Left ventricle myocardium superior (tissue), 1 donor: ENCODE measurements at regions not wholly inside any gene's neighbourhood (a gene's known extent, or its start where the extent isn't known, plus 50 kb on each side); places are given as distances from the start of the nearest gene placed in this dataset.
A peak's percentile ranks its signal among the peaks of the same experiment; 100 is the strongest.

ENCODE experiments used
- ATAC-seq: fragments of 200-7000 bp; cut with Tn5 transposase; one replicate; pipeline ENCODE4 v1.9.1; 2020; ENCODE audit warnings: mild to moderate bottlenecking, moderate library complexity
- DNase-seq: peaks from one replicate; pipeline ENCODE4 v3.0.0-alpha.2; 2020
- intact Hi-C: fragments of 100-400 bp; cut with micrococcal nuclease; formaldehyde crosslinking; loops from one replicate; pipeline ENCODE4 v1.11.0; 2022
- donor health status: DM: no; HTN: yes; CAD: no; lungs with severe emphysema.

DNA sequence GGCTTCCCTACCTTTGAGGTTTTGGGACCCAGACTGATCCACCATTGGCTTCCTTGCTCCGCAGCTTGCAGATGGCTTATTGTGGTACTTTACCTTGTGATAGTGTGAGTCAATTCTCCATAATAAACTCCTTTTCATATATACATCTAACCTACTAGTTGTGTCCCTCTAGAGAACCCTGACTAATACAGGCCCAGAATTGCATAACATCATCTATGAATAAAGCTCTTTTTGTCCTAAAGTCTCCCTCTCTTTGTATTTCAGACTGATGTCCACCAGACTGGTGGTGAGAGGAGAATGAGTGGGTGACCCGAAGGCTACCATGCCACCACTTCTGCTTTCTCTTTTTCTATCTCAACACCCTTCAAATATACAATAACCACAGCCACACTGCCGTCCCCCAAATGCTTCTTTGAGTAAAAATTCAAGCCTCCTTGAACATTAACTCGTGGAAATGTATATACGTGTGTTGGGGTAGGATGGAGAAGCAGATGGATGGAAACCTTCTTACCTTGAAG is 265.7 kb downstream of the PTBP2 start:
- DNase-seq (no peak), ATAC-seq (no peak)
- intact Hi-C loops = no loop called here

DNA sequence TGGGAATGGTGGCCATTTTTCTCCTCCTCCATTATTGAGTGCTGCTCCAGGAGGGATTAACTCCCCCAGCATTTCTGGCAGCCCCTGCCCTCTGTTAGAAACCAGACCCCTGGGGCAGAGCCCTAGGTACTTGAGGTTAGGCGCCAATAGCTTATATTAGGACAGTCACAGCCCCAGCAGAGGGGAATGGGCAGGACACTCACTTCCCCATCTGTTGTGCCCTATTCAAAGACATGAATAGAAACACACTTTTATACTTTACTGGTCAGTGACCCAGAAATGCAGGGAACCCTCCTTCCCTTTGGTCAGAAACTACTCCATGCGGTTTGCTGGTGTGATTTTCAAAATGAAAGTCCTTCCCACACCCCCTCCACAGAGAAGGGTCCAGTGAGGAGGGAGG is 267.7 kb downstream of the PTBP2 start:
- ATAC-seq (no peak), DNase-seq (no peak)
- intact Hi-C loops = no loop called here

DNA sequence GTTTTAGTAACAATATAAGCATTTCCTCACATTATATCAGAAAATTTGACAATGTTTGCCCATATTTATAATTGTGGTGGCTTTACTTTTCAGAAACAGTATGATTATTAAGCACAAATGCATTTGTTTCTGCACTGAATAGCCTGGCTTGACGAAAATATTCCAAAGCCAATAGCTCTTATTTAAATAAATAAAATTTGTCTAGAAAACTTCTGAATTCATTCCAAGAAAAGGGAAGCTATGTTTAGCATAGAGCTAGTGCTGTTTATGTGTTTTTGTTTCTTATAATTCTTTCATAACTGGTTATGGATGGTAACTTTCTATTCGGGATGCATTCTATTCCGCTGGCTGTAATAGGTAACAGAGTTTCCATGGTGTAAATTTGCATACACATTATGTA is 268.6 kb downstream of the PTBP2 start:
- no peak for DNase-seq
- ATAC-seq = no peak
- intact Hi-C loops = no loop called here

- ATAC-seq = no peak
- intact Hi-C loops = no loop called here
- DNase-seq = no peak
Observed at GRCh38 chr1:96991261-96991660, 269.7 kb downstream of the PTBP2 start.

GRCh38 chr1:96992871-96993270 is 271.3 kb downstream of the PTBP2 start:
- intact Hi-C loops = no loop called here
- ATAC-seq (no peak), DNase-seq (no peak)

DNA sequence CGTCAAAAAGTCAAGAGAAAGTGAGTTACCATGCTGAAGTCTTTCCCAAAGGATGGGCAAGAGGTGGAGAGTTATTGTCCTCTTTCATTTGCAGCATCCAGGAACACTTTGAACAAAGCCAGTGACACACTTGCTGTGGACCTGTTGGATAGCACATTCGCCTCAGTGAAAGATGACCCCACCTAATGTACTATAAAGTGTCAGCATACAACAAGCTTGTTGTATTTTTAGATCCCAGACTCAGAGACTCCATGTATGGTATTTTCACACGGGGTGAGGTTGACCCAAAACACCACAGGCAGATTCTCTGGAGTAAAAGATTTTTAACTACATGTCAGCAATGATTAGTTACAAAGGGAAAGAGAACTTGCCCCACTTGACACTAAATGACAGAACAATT is 273.8 kb downstream of the PTBP2 start:
- ATAC-seq (peak; percentile 17), DNase-seq (no peak)
- intact Hi-C loops = no loop called here

GRCh38 chr1:96996001-96996400 is 274.4 kb downstream of the PTBP2 start:
- ATAC-seq = no peak
- DNase-seq = no peak
- intact Hi-C loops = no loop called here

- DNase-seq (no peak), ATAC-seq (no peak)
- intact Hi-C loops = no loop called here
Observed at GRCh38 chr1:96997717-96998116, 276.1 kb downstream of the PTBP2 start.

GRCh38 chr1:96998466-96998865 is 276.9 kb downstream of the PTBP2 start:
- intact Hi-C loops = no loop called here
- ATAC-seq (no peak), DNase-seq (no peak)

DNA sequence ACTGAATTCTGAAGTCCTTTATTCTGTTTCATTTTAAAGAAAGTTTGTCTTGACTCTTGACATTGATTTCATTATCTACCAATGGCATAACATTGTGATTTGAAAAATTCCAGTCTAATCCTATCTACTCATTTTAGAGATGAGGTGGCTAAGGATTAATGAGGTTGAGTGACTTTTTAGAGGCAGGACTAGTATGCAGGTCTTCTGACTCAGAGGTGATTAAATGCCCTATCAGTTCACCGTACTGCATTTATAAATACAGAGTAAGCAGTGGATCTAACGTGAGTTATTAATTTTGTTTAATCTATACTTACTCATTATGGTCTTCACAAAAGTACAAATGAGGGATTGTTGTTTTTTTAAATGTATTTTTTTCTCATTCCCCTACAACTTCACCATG is 277.6 kb downstream of the PTBP2 start:
- DNase-seq (no peak), ATAC-seq (no peak)
- intact Hi-C loops = no loop called here

GRCh38 chr1:97004054-97004453 is 282.5 kb downstream of the PTBP2 start:
- no peak for ATAC-seq
- intact Hi-C loops = no loop called here
- DNase-seq = no peak

DNA sequence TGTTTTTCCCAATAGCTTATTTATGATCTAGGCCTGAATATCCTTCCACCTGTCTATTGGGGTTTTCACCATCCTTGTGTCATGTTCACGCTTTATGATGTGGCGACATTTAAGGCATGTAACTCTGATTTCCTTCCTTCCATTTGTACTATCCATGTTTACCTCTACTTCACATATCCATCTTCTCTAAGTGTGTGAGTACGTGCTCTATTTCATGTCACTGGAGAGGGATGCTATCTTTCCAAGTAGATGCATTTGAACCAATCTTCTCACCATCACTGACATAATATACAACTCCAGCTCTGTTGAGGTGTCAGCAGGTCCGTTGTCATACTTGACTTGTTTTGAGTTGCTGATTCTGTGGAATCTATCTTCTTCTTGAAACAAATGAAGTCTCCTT is 283.2 kb downstream of the PTBP2 start:
- ATAC-seq = no peak
- intact Hi-C loops = no loop called here
- DNase-seq = no peak

DNA sequence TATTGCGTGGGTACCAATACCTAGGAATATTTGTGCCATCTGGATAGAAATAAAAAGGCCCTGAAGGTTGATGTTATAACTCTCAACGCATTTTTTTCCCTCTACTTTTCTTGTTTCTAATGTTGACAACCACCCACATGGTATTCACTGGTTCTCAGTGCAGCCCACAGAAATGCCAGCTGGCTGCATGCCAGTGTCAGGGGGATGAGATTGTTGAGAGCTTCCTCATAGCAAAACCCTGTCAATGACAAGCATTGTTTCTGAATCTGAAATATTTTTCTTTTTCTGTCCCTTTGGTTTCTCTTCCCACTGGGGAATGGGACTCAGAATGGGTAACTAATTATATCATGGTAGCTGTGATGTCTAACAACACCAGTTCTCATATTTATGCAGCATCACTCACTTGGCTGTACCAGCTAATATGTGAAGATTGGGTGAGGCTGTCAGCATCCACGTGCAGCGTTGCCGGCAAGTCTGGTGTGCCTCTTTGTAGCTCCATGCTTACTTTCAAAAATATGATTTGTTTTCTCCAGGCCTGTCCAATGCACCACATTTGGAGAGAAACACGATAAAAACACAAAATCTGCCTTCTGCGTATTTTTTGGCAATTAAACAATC is 284.6 kb downstream of the PTBP2 start:
- ATAC-seq = no peak
- DNase-seq = peak; percentile 35
- intact Hi-C loops = no loop called here

DNA sequence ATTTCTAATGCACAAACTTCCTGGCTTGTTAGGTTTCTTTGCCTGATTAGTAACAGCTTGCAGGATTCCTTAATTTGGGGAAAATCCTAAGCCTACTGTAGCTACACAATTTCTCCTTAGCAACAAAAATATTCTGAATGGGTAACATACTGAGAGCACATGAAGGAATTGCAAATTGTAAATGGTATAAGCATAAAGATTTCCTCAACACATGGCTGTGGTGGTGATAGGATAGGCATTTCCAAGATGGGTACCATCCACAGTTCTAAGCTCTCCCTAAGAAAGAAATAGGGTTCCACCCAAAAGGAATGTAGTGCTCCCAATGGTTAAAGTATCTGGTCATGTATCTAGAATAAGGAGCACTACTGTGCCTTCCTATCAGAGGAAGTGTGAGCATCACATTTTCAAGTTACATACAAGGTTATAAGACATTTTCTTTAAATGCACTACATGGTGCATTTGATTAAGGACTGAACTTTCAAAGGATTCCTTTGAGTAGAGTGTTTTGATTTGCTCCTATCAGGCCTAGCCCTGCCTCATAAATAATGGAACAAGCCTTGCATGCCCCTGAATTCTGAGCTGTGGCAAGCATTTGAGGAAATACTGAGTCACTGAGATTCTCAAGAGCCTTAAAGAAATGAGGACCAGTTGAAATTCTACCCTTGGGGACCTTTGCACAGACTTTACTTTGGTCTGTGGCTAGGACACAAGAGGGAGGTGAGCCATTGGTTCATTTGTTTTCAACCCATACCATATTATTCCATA is 286.4 kb downstream of the PTBP2 start:
- no peak for DNase-seq
- intact Hi-C loops = no loop called here
- no peak for ATAC-seq

- intact Hi-C loops = no loop called here
- ATAC-seq (no peak), DNase-seq (no peak)
Observed at GRCh38 chr1:97010566-97011264, 289.1 kb downstream of the PTBP2 start.

GRCh38 chr1:97013136-97013535 is 291.6 kb downstream of the PTBP2 start:
- intact Hi-C loops = no loop called here
- ATAC-seq (no peak), DNase-seq (no peak)

GRCh38 chr1:97013941-97014340 is 292.4 kb downstream of the PTBP2 start:
- no peak for DNase-seq
- intact Hi-C loops = no loop called here
- ATAC-seq = peak; percentile 71

DNA sequence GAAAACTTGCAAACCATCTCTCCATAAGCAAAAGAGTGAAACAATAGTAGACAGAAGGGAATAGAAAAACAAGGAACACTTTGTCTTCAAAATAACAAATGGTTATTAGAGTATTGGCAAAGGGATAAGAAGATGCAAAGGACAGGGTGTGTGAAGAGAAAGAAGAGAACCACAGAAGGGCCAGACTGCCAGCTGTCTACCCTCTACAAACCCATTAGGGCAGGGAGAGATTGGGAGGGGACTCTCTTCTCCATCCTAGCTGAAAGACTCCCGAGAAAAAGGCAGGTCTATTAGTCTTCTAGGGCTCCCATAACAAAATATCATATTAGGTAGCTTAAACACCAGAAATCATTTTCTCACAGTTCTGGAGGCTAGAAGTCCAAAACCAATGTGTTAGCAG is 292.8 kb downstream of the PTBP2 start:
- ATAC-seq = peak; percentile 23
- DNase-seq = no peak
- intact Hi-C loops = no loop called here

- intact Hi-C loops = no loop called here
- ATAC-seq = no peak
- DNase-seq = no peak
Observed at GRCh38 chr1:97017895-97018294, 296.3 kb downstream of the PTBP2 start.
